Prostate gland (tissue), 2 donors: ENCODE measurements at regions not wholly inside any gene's neighbourhood (a gene's known extent, or its start where the extent isn't known, plus 50 kb on each side); places are given as distances from the start of the nearest gene placed in this dataset.

ENCODE experiments used
- DNase-seq: peaks from one replicate; pipeline ENCODE4 v3.0.0-alpha.2; 2019; ENCODE audit warnings: low spot score
- H3K27ac ChIP-seq, 2 donors: fragments of 200-600 bp; sonication (generic); 2 replicates each; pipeline ENCODE4 v1.5.1; 2017 to 2019
- H3K27me3 ChIP-seq: fragments of 200-600 bp; sonication (generic); replicated peaks from 2 replicates; pipeline ENCODE4 v1.5.1; 2019; ENCODE audit not compliant: insufficient read depth
- H3K36me3 ChIP-seq, 2 donors: fragments of 200-600 bp; sonication (generic); 1 replicate in 1 of 2; 2 replicates in 1 of 2; pipeline versions ENCODE4 v1.5.1 to v1.8.1; 2017 to 2019
- H3K4me1 ChIP-seq: fragments of 200-600 bp; sonication (generic); replicated peaks from 2 replicates; pipeline ENCODE4 v1.5.1; 2019
- H3K4me3 ChIP-seq, 2 donors: fragments of 200-600 bp; sonication (generic); 2 replicates each; pipeline ENCODE4 v1.5.1; 2017 to 2019
- H3K9me3 ChIP-seq: fragments of 200-600 bp; sonication (generic); 2 replicates; pipeline ENCODE4 v1.5.1; 2017
- CTCF ChIP-seq, 4 experiments: fragments of 200-600 bp in 2 of 4; fragments of 450-650 bp in 2 of 4; sonication (generic) in 2 of 4; IDR thresholded peaks; 1 replicate in 3 of 4; 2 replicates in 1 of 4; pipeline ENCODE4 v1.5.1; 2016 to 2019; ENCODE audit warnings: antibody characterized with exemption in 4 of 4, mild to moderate bottlenecking in 2 of 4, moderate library complexity in 2 of 4
- POLR2A ChIP-seq: fragments of 450-650 bp; IDR thresholded peaks from one replicate; pipeline ENCODE4 v1.6.1; 2016; ENCODE audit warnings: antibody characterized with exemption, mild to moderate bottlenecking
- POLR2AphosphoS5 ChIP-seq: sonication (generic); formaldehyde crosslinking; IDR thresholded peaks from one replicate; pipeline ENCODE4 v1.6.1; 2017; ENCODE audit warnings: antibody characterized with exemption
- WGBS: methylation state at CpG from one replicate; pipeline ENCODE4 v1.1.5; 2018; 5-methylcytosine and 5-hydroxymethylcytosine counted together
- intact Hi-C: fragments of 100-400 bp; cut with DNase I; formaldehyde crosslinking; loops from one replicate; pipeline ENCODE4 v1.14.2; 2022

- no peak for DNase-seq
- intact Hi-C loops, result no loop called here
- Histone ChIP-seq H3K4me3 (no peak overlapping the region), H3K27me3 (peaks cover 2% of the 10 kb centered on the region), H3K36me3 (no peaks in the 10 kb centered on the region), H3K27ac (no peak overlapping the region), H3K4me1 (no peaks in the 10 kb centered on the region), H3K9me3 (no peaks in the 10 kb centered on the region)
- TF ChIP-seq POLR2A (no peak), CTCF (IDR thresholded peaks at IDR 0.05) (no peak), POLR2AphosphoS5 (no peak)
These were observed 165.4 kb upstream of the FOXQ1 start for GRCh38 chr6:1146500-1146899.

- H3K9me3 ChIP-seq, result no peaks in the 10 kb centered on the region
- intact Hi-C loops, result no loop called here
- no peaks in the 10 kb centered on the region for H3K36me3 ChIP-seq
- WGBS, result 47% methylated on average over 8 of the region's 8 CpGs
- peaks cover 2% of the 10 kb centered on the region for H3K27me3 ChIP-seq
- no peaks in the 10 kb centered on the region for H3K4me1 ChIP-seq
- no peak for TF ChIP-seq CTCF (IDR thresholded peaks at IDR 0.05)
- TF ChIP-seq POLR2A, result no peak
- no peak for TF ChIP-seq POLR2AphosphoS5
- H3K27ac ChIP-seq, result no peak overlapping the region
- no peak for DNase-seq
- H3K4me3 ChIP-seq, result no peak overlapping the region
These were observed 166.1 kb upstream of the FOXQ1 start for GRCh38 chr6:1145768-1146218.

GRCh38 chr6:1144842-1145767 lies 166.8 kb upstream of the FOXQ1 start:
- Histone ChIP-seq H3K27ac (no peak overlapping the region), H3K4me1 (no peaks in the 10 kb centered on the region), H3K36me3 (no peaks in the 10 kb centered on the region), H3K27me3 (peaks cover 2% of the 10 kb centered on the region), H3K9me3 (no peaks in the 10 kb centered on the region), H3K4me3 (no peak overlapping the region)
- 60% methylated on average over 10 of the region's 10 CpGs for whole genome bisulfite sequencing
- TF ChIP-seq POLR2AphosphoS5 (no peak), POLR2A (no peak), CTCF (IDR thresholded peaks at IDR 0.05) (no peak)
- DNase-seq, result no peak
- intact Hi-C loops, result no loop called here

GRCh38 chr6:1143655-1144054 lies 168.2 kb upstream of the FOXQ1 start:
- TF ChIP-seq POLR2A (no peak), POLR2AphosphoS5 (no peak), CTCF (IDR thresholded peaks at IDR 0.05) (no peak)
- Histone ChIP-seq H3K36me3 (no peaks in the 10 kb centered on the region), H3K4me1 (no peaks in the 10 kb centered on the region), H3K27me3 (peaks cover 2% of the 10 kb centered on the region), H3K9me3 (no peaks in the 10 kb centered on the region), H3K27ac (no peak overlapping the region), H3K4me3 (no peak overlapping the region)
- no peak for DNase-seq
- intact Hi-C loops, result no loop called here
- WGBS, result 90% methylated on average over 7 of the region's 7 CpGs
